ENCODE measurements at regions not wholly inside any gene's neighbourhood (a gene's known extent, or its start where the extent isn't known, plus 50 kb on each side); places are given as distances from the start of the nearest gene placed in this dataset.

DNA sequence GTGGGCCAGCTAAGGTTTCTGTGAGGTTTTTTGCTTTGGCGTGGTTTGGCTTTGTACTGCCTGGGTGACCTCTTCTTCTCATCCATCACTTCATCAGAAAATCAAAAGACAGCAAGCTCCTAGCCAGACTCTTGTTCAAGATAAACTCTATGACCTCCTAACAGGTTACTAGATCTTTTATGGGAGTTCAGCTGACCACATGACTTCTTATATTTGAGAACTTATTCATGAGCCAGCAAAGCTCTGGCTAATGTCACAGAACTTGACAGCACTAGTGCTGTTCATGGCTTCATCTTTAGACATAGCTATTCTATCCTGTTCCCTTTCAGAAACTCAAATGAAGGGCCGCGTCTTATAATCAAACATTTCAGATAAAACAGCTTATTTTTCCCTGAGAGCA lies 527.1 kb upstream of the GOLIM4 start:
- POLR2A ChIA-PET, result no interaction called here
- Histone ChIP-seq H3K36me3 (ENCODE audit: control insufficient read depth in 1 of 2, insufficient read depth in 2 of 2, low read length in 2 of 2) (no peaks in the 10 kb centered on the region), H3K27ac (ENCODE audit: low read depth, low read length) (no peak overlapping the region), H3K9me2 (ENCODE audit: insufficient read depth) (no peaks in the 10 kb centered on the region), H3K79me2 (ENCODE audit: insufficient read depth, low read length) (no peaks in the 10 kb centered on the region), H3K27me3 (ENCODE audit: insufficient read depth, low read length) (peaks cover 19% of the 10 kb centered on the region), H2AFZ (ENCODE audit: low read depth, low read length, poor library complexity, severe bottlenecking) (no peak overlapping the region), H3K4me1 (ENCODE audit: control insufficient read depth in 1 of 2, insufficient read depth in 2 of 2, low read length in 2 of 2) (no peaks in the 10 kb centered on the region), H3K4me3 (replicated peaks in 1 of 2; ENCODE audit: low read depth in 1 of 2, low read length in 2 of 2) (no peak overlapping the region), H3K9ac (ENCODE audit: low read length) (no peak overlapping the region), H3K4me2 (ENCODE audit: low read length) (no peak overlapping the region), H4K20me1 (ENCODE audit: insufficient read depth) (no peaks in the 10 kb centered on the region), H3K9me3 (ENCODE audit: control insufficient read depth in 1 of 2, insufficient read depth in 1 of 2, low read depth in 1 of 2, low read length in 2 of 2) (no peaks in the 10 kb centered on the region)
- no peak for TF ChIP-seq FOSL1 (IDR thresholded peaks at IDR 0.05; ENCODE audit: low read depth)
- no peak for TF ChIP-seq EZH2 (IDR thresholded peaks at IDR 0.05)
- TF ChIP-seq CEBPB (IDR thresholded peaks at IDR 0.05; ENCODE audit: low read depth), result no peak
- TF ChIP-seq POLR2AphosphoS5 (IDR thresholded peaks at IDR 0.05; ENCODE audit: low read depth, low read length), result no peak
- no peak for TF ChIP-seq JUND (IDR thresholded peaks at IDR 0.05)
- no peak for TF ChIP-seq POLR2A (IDR thresholded peaks at IDR 0.05; ENCODE audit: borderline replicate concordance, extremely low read depth, insufficient read depth, insufficient read length)
- TF ChIP-seq, protein P1, sequence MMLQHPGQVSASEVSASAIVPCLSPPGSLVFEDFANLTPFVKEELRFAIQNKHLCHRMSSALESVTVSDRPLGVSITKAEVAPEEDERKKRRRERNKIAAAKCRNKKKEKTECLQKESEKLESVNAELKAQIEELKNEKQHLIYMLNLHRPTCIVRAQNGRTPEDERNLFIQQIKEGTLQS (IDR thresholded peaks at IDR 0.05), result no peak
- TF ChIP-seq, protein P2, sequence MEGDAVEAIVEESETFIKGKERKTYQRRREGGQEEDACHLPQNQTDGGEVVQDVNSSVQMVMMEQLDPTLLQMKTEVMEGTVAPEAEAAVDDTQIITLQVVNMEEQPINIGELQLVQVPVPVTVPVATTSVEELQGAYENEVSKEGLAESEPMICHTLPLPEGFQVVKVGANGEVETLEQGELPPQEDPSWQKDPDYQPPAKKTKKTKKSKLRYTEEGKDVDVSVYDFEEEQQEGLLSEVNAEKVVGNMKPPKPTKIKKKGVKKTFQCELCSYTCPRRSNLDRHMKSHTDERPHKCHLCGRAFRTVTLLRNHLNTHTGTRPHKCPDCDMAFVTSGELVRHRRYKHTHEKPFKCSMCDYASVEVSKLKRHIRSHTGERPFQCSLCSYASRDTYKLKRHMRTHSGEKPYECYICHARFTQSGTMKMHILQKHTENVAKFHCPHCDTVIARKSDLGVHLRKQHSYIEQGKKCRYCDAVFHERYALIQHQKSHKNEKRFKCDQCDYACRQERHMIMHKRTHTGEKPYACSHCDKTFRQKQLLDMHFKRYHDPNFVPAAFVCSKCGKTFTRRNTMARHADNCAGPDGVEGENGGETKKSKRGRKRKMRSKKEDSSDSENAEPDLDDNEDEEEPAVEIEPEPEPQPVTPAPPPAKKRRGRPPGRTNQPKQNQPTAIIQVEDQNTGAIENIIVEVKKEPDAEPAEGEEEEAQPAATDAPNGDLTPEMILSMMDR (IDR thresholded peaks at IDR 0.05 in 2 of 3, conservative IDR thresholded peaks at IDR 0.05 in 1 of 3; ENCODE audit: borderline replicate concordance in 1 of 3, insufficient read depth in 1 of 3, low read depth in 2 of 3, low read length in 2 of 3), result no peak
- TF ChIP-seq, protein P3, sequence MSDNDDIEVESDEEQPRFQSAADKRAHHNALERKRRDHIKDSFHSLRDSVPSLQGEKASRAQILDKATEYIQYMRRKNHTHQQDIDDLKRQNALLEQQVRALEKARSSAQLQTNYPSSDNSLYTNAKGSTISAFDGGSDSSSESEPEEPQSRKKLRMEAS (IDR thresholded peaks at IDR 0.05), result no peak
- no peak for TF ChIP-seq ZFX (IDR thresholded peaks at IDR 0.05)
- no peak for TF ChIP-seq SIN3A (IDR thresholded peaks at IDR 0.05; ENCODE audit: low read depth)
- TF ChIP-seq SP1 (IDR thresholded peaks at IDR 0.05; ENCODE audit: low read depth), result no peak
- TF ChIP-seq, protein P4, sequence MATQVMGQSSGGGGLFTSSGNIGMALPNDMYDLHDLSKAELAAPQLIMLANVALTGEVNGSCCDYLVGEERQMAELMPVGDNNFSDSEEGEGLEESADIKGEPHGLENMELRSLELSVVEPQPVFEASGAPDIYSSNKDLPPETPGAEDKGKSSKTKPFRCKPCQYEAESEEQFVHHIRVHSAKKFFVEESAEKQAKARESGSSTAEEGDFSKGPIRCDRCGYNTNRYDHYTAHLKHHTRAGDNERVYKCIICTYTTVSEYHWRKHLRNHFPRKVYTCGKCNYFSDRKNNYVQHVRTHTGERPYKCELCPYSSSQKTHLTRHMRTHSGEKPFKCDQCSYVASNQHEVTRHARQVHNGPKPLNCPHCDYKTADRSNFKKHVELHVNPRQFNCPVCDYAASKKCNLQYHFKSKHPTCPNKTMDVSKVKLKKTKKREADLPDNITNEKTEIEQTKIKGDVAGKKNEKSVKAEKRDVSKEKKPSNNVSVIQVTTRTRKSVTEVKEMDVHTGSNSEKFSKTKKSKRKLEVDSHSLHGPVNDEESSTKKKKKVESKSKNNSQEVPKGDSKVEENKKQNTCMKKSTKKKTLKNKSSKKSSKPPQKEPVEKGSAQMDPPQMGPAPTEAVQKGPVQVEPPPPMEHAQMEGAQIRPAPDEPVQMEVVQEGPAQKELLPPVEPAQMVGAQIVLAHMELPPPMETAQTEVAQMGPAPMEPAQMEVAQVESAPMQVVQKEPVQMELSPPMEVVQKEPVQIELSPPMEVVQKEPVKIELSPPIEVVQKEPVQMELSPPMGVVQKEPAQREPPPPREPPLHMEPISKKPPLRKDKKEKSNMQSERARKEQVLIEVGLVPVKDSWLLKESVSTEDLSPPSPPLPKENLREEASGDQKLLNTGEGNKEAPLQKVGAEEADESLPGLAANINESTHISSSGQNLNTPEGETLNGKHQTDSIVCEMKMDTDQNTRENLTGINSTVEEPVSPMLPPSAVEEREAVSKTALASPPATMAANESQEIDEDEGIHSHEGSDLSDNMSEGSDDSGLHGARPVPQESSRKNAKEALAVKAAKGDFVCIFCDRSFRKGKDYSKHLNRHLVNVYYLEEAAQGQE (IDR thresholded peaks at IDR 0.05; ENCODE audit: low read depth), result no peak
- no peak for TF ChIP-seq ZNF274 (IDR thresholded peaks at IDR 0.05; ENCODE audit: low read depth, low read length)
- no peak for TF ChIP-seq RAD21 (IDR thresholded peaks at IDR 0.05; ENCODE audit: low read depth)
- TF ChIP-seq YY1 (IDR thresholded peaks at IDR 0.05; ENCODE audit: extremely low read depth, insufficient replicate concordance, low read depth, low read length), result no peak
- TF ChIP-seq CBX3 (IDR thresholded peaks at IDR 0.05; ENCODE audit: low read depth), result no peak
- TF ChIP-seq SRF (IDR thresholded peaks at IDR 0.05; ENCODE audit: low read depth), result no peak
- intact Hi-C loops (cut with micrococcal nuclease), result loop anchor here (10.0 kb wide), 1 partner anchor 222 kb away; no protein-coding TSS in a partner anchor
- RAD21 ChIA-PET (ENCODE audit: low non-redundant PET in 1 of 2, low total read pairs in 2 of 2, uncharacterized antibody in 2 of 2, unreplicated experiment in 2 of 2), result no interaction called here
- DNase-seq (ENCODE audit: low read depth, low spot score) (no peak), ATAC-seq (no peak)
- CTCF ChIA-PET, result no interaction called here
- no TSS peak for BruUV-seq (replicated peaks)
